IMR-90 (cell line): ENCODE measurements at regions not wholly inside any gene's neighbourhood (a gene's known extent, or its start where the extent isn't known, plus 50 kb on each side); places are given as distances from the start of the nearest gene placed in this dataset.

Experiments used
- ATAC-seq: fragments of 200-7000 bp; cut with Tn5 transposase; 2 replicates; pipeline ENCODE4 v1.9.1; 2020; ENCODE audit warnings: low read depth, mild to moderate bottlenecking, moderate library complexity
- BruUV-seq: library from RNA; stranded (reverse); fragments of 400-500 nt; replicated peaks from 2 replicates; lab custom pipeline; 2021; lab: Mats Ljungman, UMichigan
- CTCF ChIA-PET: fragments of 300-600 bp; formaldehyde crosslinking; extraction: SDS; loops from one replicate; lab custom pipeline; 2021; ENCODE audit warnings: antibody characterized with exemption; lab: Yijun Ruan, JAX
- POLR2A ChIA-PET: fragments of 300-600 bp; sonication (Branson Sonifier 250); formaldehyde crosslinking; loops from one replicate; lab custom pipeline; 2022; ENCODE audit warnings: antibody characterized with exemption; ENCODE audit not compliant: unreplicated experiment; lab: Charles Lee
- DNase-seq: peaks from one replicate; pipeline ENCODE4 v3.0.0; 2013
- H2AFZ ChIP-seq: replicated peaks from 2 replicates; pipeline ENCODE3; 2013; ENCODE audit warnings: low read length, mild to moderate bottlenecking; ENCODE audit not compliant: poor library complexity
- H2AK5ac ChIP-seq: 2 replicates; pipeline ENCODE4 v1.6.1; 2013; ENCODE audit warnings: low read depth, low read length, inconsistent platforms
- H2AK9ac ChIP-seq: replicated peaks from 2 replicates; pipeline ENCODE3; 2013; ENCODE audit warnings: mild to moderate bottlenecking, low read depth, low read length, moderate library complexity; ENCODE audit not compliant: poor library complexity
- H2BK120ac ChIP-seq: 2 replicates; pipeline ENCODE4 v1.6.1; 2013; ENCODE audit warnings: low read depth, low read length, inconsistent platforms
- H2BK15ac ChIP-seq: 3 replicates; pipeline ENCODE4 v1.6.1; 2013; ENCODE audit warnings: low read depth, low read length, inconsistent platforms
- H2BK20ac ChIP-seq: 2 replicates; pipeline ENCODE4 v1.6.1; 2013; ENCODE audit warnings: low read depth, mild to moderate bottlenecking, inconsistent platforms, low read length, moderate library complexity
- H2BK5ac ChIP-seq: 2 replicates; pipeline ENCODE4 v1.6.1; 2013; ENCODE audit warnings: mild to moderate bottlenecking, low read depth, low read length, inconsistent platforms; ENCODE audit not compliant: poor library complexity, severe bottlenecking
- H3K14ac ChIP-seq: replicated peaks from 2 replicates; pipeline ENCODE4 v1.6.1; 2013; ENCODE audit warnings: low read depth, low read length, inconsistent platforms
- H3K18ac ChIP-seq: 2 replicates; pipeline ENCODE4 v1.6.1; 2013; ENCODE audit warnings: low read depth, low read length, control low read depth
- H3K23ac ChIP-seq: 2 replicates; pipeline ENCODE4 v1.6.1; 2013; ENCODE audit warnings: low read depth, low read length, inconsistent platforms
- H3K27ac ChIP-seq: 2 replicates; pipeline ENCODE4 v1.5.1; 2013; ENCODE audit warnings: mild to moderate bottlenecking, control low read depth, low read length; ENCODE audit not compliant: insufficient read depth
- H3K27me3 ChIP-seq: 2 replicates; pipeline ENCODE4 v1.6.1; 2013; ENCODE audit warnings: low read length; ENCODE audit not compliant: control insufficient read depth, insufficient read depth
- H3K36me3 ChIP-seq: 2 replicates; pipeline ENCODE4 v1.6.1; 2013; ENCODE audit warnings: low read length, mixed read lengths; ENCODE audit not compliant: control insufficient read depth, insufficient read depth
- H3K4ac ChIP-seq: 2 replicates; pipeline ENCODE4 v1.6.1; 2013; ENCODE audit warnings: low read depth, low read length, inconsistent platforms
- H3K4me1 ChIP-seq: 2 replicates; pipeline ENCODE4 v1.6.1; 2013; ENCODE audit warnings: low read length, mixed read lengths; ENCODE audit not compliant: control insufficient read depth, insufficient read depth
- H3K4me2 ChIP-seq: 2 replicates; pipeline ENCODE4 v1.6.1; 2013; ENCODE audit warnings: low read depth, mild to moderate bottlenecking, control low read depth, low read length, moderate library complexity
- H3K4me3 ChIP-seq: 2 replicates; pipeline ENCODE4 v1.5.1; 2013; ENCODE audit warnings: low read depth, mild to moderate bottlenecking, control low read depth, low read length, moderate library complexity; ENCODE audit not compliant: insufficient read depth
- H3K56ac ChIP-seq: 2 replicates; pipeline ENCODE4 v1.6.1; 2013; ENCODE audit warnings: low read length, inconsistent platforms; ENCODE audit not compliant: insufficient read depth; ENCODE audit errors: extremely low read depth
- H3K79me1 ChIP-seq, 2 experiments: 2 replicates each; pipeline ENCODE4 v1.6.1; 2013; ENCODE audit warnings: low read length in 2 of 2, inconsistent platforms in 1 of 2, low read depth in 1 of 2
- H3K9ac ChIP-seq: 2 replicates; pipeline ENCODE4 v1.6.1; 2013; ENCODE audit warnings: low read depth, low read length, control low read depth
- H3K9me1 ChIP-seq: 2 replicates; pipeline ENCODE4 v1.6.1; 2013; ENCODE audit warnings: low read length, inconsistent platforms; ENCODE audit not compliant: insufficient read depth
- H3K9me3 ChIP-seq: 2 replicates; pipeline ENCODE4 v1.6.1; 2013; ENCODE audit warnings: low read length; ENCODE audit not compliant: control insufficient read depth, insufficient read depth
- H4K20me1 ChIP-seq: 2 replicates; pipeline ENCODE4 v1.6.1; 2013; ENCODE audit warnings: low read length, inconsistent platforms; ENCODE audit not compliant: insufficient read depth
- H4K5ac ChIP-seq: 2 replicates; pipeline ENCODE4 v1.6.1; 2013; ENCODE audit warnings: mild to moderate bottlenecking, low read depth, low read length, control low read depth
- H4K8ac ChIP-seq, 2 experiments: 2 replicates each; pipeline ENCODE4 v1.6.1; 2013; ENCODE audit warnings: low read depth in 2 of 2, low read length in 2 of 2, control low read depth in 1 of 2, inconsistent platforms in 1 of 2
- H4K91ac ChIP-seq: 2 replicates; pipeline ENCODE4 v1.6.1; 2013; ENCODE audit warnings: low read depth, low read length, inconsistent platforms; ENCODE audit not compliant: insufficient read depth
- CEBPB ChIP-seq: IDR thresholded peaks from 2 replicates; pipeline ENCODE4 v1.6.1; 2012; ENCODE audit warnings: low read depth, low read length, improper control_type of control experiment
- CHD1 ChIP-seq: IDR thresholded peaks from 2 replicates; pipeline ENCODE4 v1.6.1; 2012; ENCODE audit warnings: low read depth, low read length, improper control_type of control experiment
- FOS ChIP-seq: fragments of 150-350 bp; IDR thresholded peaks from 2 replicates; pipeline ENCODE4 v1.6.1; 2016; ENCODE audit warnings: low read depth, low read length
- MAFK ChIP-seq: IDR thresholded peaks from 2 replicates; pipeline ENCODE4 v1.6.1; 2012; ENCODE audit warnings: low read depth, low read length, improper control_type of control experiment
- MAZ ChIP-seq: IDR thresholded peaks from 2 replicates; pipeline ENCODE4 v1.6.1; 2012; ENCODE audit warnings: low read depth, mild to moderate bottlenecking, low read length, improper control_type of control experiment, moderate library complexity, borderline replicate concordance
- MXI1 ChIP-seq: IDR thresholded peaks from 2 replicates; pipeline ENCODE4 v1.6.1; 2012; ENCODE audit warnings: low read depth, mild to moderate bottlenecking, low read length, moderate library complexity, borderline replicate concordance
- NFE2L2 ChIP-seq: fragments of 150-350 bp; IDR thresholded peaks from 2 replicates; pipeline ENCODE4 v1.6.1; 2016; ENCODE audit warnings: low read depth, mild to moderate bottlenecking, low read length
- POLR2A ChIP-seq: IDR thresholded peaks from 2 replicates; pipeline ENCODE4 v1.6.1; 2012; ENCODE audit warnings: mild to moderate bottlenecking, low read depth, low read length
- RAD21 ChIP-seq: IDR thresholded peaks from 2 replicates; pipeline ENCODE4 v1.6.1; 2012; ENCODE audit warnings: low read length, improper control_type of control experiment
- RCOR1 ChIP-seq: IDR thresholded peaks from 2 replicates; pipeline ENCODE4 v1.6.1; 2012; ENCODE audit warnings: mild to moderate bottlenecking, low read length, improper control_type of control experiment; ENCODE audit not compliant: insufficient replicate concordance
- RFX5 ChIP-seq: IDR thresholded peaks from 2 replicates; pipeline ENCODE4 v1.8.0; 2012; ENCODE audit warnings: low read depth, mild to moderate bottlenecking, low read length, moderate library complexity
- WGBS, 2 experiments: methylation state at CpG; one replicate each; pipeline versions ENCODE4 v1.1.5 to v1.1.7; 2013; ENCODE audit warnings: missing lambda C conversion rate in 2 of 2; ENCODE audit not compliant: insufficient read length in 1 of 2; ENCODE audit errors: extremely low coverage in 2 of 2; 5-methylcytosine and 5-hydroxymethylcytosine counted together
- dilution Hi-C: fragments of 300-500 bp; cut with HindIII; formaldehyde crosslinking; loops from one replicate; pipeline ENCODE4 v1.14.3; 2018; ENCODE audit warnings: low sequenced_read_pairs; ENCODE audit not compliant: unreplicated experiment
- in situ Hi-C: fragments of 300-500 bp; cut with MboI; formaldehyde crosslinking; loops from 3 replicates; pipeline ENCODE4 v1.14.3; 2019; ENCODE audit warnings: low sequenced_read_pairs, inconsistent platforms, mixed read lengths
- intact Hi-C: fragments of 100-400 bp; cut with micrococcal nuclease; formaldehyde crosslinking; loops from 2 replicates; pipeline ENCODE4 v1.10.0; 2022

DNA sequence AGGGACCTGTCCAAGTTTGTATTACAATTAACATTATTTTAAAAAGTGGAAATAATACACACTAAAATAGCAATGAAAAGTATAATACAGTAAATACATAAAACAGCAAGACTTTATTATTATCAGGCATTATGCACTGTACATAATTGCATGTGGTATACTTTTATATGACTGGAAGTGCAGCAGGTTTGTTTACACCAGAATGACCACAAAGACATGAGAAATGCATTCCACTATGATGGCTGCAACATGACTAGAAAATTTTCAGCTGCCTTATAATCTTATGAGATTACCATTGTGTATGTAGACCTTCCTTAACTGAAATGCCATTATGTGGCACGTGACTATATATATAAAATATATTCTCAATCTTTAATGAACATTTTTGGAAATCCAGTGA is 1699.6 kb downstream of the KCNT2 start:
- Histone ChIP-seq H3K9ac (no peak overlapping the region), H2BK15ac (no peak overlapping the region), H3K79me1 (no peaks in the 10 kb centered on the region), H2AFZ (no peak overlapping the region), H2AK9ac (no peak overlapping the region), H2BK5ac (no peak overlapping the region), H3K14ac (no peak overlapping the region), H4K8ac (no peak overlapping the region), H3K9me3 (no peaks in the 10 kb centered on the region), H2BK20ac (no peak overlapping the region), H3K4me2 (no peak overlapping the region), H3K27me3 (no peaks in the 10 kb centered on the region), H4K20me1 (no peaks in the 10 kb centered on the region), H3K4me3 (no peak overlapping the region), H3K36me3 (no peaks in the 10 kb centered on the region), H3K56ac (no peak overlapping the region), H2BK120ac (no peak overlapping the region), H3K4ac (no peak overlapping the region), H3K4me1 (no peaks in the 10 kb centered on the region), H2AK5ac (no peak overlapping the region), H3K27ac (no peak overlapping the region), H4K91ac (no peak overlapping the region), H4K5ac (no peak overlapping the region), H3K18ac (no peak overlapping the region), H3K9me1 (no peaks in the 10 kb centered on the region), H3K23ac (no peak overlapping the region)
- intact Hi-C loops: no loop called here
- in situ Hi-C loops: no loop called here
- no TSS peak for BruUV-seq
- POLR2A ChIA-PET: no interaction called here
- TF ChIP-seq RFX5 (no peak), FOS (no peak), RCOR1 (no peak), MAFK (no peak), MAZ (no peak), CEBPB (no peak), MXI1 (no peak), CHD1 (no peak), NFE2L2 (no peak), RAD21 (no peak), POLR2A (no peak)
- DNase-seq (peak; percentile 76), ATAC-seq (peak; percentile 53; the same call in 1 of the 2 replicates)
- dilution Hi-C loops: no loop called here
- CTCF ChIA-PET: no interaction called here
- WGBS, 2 experiments: no CpG with 5 or more reads among the region's 1 CpG
